ENCODE measurements at regions not wholly inside any gene's neighbourhood (a gene's known extent, or its start where the extent isn't known, plus 50 kb on each side); places are given as distances from the start of the nearest gene placed in this dataset.

- no peak for DNase-seq (ENCODE audit: low read depth in 3 of 3, low spot score in 2 of 3)
These were observed 51.9 kb upstream of the PABPC3 start for GRCh38 chr13:25044071-25044470.
